ENCODE measurements at regions not wholly inside any gene's neighbourhood (a gene's known extent, or its start where the extent isn't known, plus 50 kb on each side); places are given as distances from the start of the nearest gene placed in this dataset.
A peak's percentile ranks its signal among the peaks of the same experiment; 100 is the strongest.
"Not testable (repeated sequence)": the region's sequence is repeated elsewhere in the genome, so short reads cannot be mapped to it uniquely, and the experiment has no call there.

GRCh38 chr10:84571146-84571545 is 242.8 kb downstream of the CCSER2 start:
- DNase-seq = no peak

GRCh38 chr10:84574102-84574501 is 245.7 kb downstream of the CCSER2 start:
- DNase-seq = peak; percentile 5 to 30

- DNase-seq = no peak
Measured at GRCh38 chr10:84581976-84582375, 253.6 kb downstream of the CCSER2 start.

- no peak for DNase-seq
Measured at GRCh38 chr10:84583501-84583900, 255.1 kb downstream of the CCSER2 start.

- no peak for DNase-seq
Measured at GRCh38 chr10:84587789-84588188, 259.4 kb downstream of the CCSER2 start.

- no peak for DNase-seq
Measured at GRCh38 chr10:84588426-84588825, 260.0 kb downstream of the CCSER2 start.

- DNase-seq = no peak
Measured at GRCh38 chr10:84588971-84589370, 260.6 kb downstream of the CCSER2 start.

GRCh38 chr10:84589526-84590205 is 261.3 kb downstream of the CCSER2 start:
- no peak for DNase-seq

GRCh38 chr10:84590327-84591193 is 262.2 kb downstream of the CCSER2 start:
- DNase-seq = no peak

GRCh38 chr10:84593506-84593905 is 265.1 kb downstream of the CCSER2 start:
- no peak for DNase-seq

- DNase-seq = no peak
Measured at GRCh38 chr10:84596585-84596984, 268.2 kb downstream of the CCSER2 start.

- no peak for DNase-seq
Measured at GRCh38 chr10:84599254-84599653, 270.9 kb downstream of the CCSER2 start.

GRCh38 chr10:84600947-84601346 is 272.6 kb downstream of the CCSER2 start:
- no peak for DNase-seq

GRCh38 chr10:84602543-84602942 is 274.2 kb downstream of the CCSER2 start:
- DNase-seq = not testable (repeated sequence)

- DNase-seq = no peak
Measured at GRCh38 chr10:84603971-84604370, 275.6 kb downstream of the CCSER2 start.

GRCh38 chr10:84605802-84606201 is 277.4 kb downstream of the CCSER2 start:
- DNase-seq = no peak

- DNase-seq = no peak
Measured at GRCh38 chr10:84606428-84606827, 278.0 kb downstream of the CCSER2 start.

- no peak for DNase-seq
Measured at GRCh38 chr10:84607044-84607443, 278.7 kb downstream of the CCSER2 start.

GRCh38 chr10:84607523-84607922 is 279.1 kb downstream of the CCSER2 start:
- DNase-seq = no peak

- no peak for DNase-seq
Measured at GRCh38 chr10:84608126-84608525, 279.7 kb downstream of the CCSER2 start.

GRCh38 chr10:84613336-84614021 is 285.1 kb downstream of the CCSER2 start:
- DNase-seq = peak in 1 of 2 experiments; percentile 2

GRCh38 chr10:84626397-84627087 is 298.2 kb downstream of the CCSER2 start:
- DNase-seq = no peak

- DNase-seq = no peak
Measured at GRCh38 chr10:84632866-84633265, 304.5 kb downstream of the CCSER2 start.

All from Kasumi-1 (cell line).